ENCODE measurements at regions not wholly inside any gene's neighbourhood (a gene's known extent, or its start where the extent isn't known, plus 50 kb on each side); places are given as distances from the start of the nearest gene placed in this dataset.

DNA sequence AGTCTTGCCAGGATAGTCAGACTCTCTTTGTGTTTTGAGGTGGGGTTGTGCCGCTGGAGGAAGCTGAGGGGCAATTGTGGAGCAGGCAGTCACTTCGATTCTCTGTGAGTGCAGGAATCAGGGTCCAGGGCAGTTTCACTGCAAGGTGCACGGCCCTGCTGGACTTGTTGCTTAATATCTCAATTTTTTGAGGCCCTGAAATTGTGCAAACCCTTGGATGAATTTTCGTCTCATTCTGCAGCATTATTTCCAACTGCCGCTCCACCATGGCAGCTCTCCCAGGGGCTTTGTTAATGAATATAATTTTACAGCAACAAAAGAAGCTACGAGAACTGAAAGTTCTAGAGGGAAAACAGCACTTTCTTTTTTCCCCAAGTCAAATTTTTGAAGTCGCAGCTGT is 531.9 kb downstream of the QKI start:
- no peak for ATAC-seq

DNA sequence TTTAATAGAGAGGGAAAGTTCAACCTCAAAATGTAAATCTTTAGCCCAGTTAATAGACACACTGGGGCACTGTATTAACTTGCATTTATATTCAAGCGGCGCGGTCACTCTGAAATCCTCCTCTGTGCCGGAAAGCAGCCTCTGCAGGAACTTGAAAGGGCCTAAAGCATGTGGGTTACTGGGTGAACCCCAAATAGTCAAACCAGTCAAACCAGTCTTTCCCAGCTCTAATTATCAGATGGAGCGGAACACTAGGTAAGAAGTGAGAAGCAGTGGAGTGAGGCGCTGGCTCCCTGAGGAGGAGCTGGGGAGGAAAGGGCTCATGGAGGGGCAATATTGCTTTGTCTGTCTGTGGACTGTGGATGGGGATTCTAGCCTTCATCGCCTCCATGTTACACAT is 531.3 kb downstream of the QKI start:
- TF ChIP-seq, protein P1, sequence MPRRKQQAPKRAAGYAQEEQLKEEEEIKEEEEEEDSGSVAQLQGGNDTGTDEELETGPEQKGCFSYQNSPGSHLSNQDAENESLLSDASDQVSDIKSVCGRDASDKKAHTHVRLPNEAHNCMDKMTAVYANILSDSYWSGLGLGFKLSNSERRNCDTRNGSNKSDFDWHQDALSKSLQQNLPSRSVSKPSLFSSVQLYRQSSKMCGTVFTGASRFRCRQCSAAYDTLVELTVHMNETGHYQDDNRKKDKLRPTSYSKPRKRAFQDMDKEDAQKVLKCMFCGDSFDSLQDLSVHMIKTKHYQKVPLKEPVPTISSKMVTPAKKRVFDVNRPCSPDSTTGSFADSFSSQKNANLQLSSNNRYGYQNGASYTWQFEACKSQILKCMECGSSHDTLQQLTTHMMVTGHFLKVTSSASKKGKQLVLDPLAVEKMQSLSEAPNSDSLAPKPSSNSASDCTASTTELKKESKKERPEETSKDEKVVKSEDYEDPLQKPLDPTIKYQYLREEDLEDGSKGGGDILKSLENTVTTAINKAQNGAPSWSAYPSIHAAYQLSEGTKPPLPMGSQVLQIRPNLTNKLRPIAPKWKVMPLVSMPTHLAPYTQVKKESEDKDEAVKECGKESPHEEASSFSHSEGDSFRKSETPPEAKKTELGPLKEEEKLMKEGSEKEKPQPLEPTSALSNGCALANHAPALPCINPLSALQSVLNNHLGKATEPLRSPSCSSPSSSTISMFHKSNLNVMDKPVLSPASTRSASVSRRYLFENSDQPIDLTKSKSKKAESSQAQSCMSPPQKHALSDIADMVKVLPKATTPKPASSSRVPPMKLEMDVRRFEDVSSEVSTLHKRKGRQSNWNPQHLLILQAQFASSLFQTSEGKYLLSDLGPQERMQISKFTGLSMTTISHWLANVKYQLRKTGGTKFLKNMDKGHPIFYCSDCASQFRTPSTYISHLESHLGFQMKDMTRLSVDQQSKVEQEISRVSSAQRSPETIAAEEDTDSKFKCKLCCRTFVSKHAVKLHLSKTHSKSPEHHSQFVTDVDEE (CRISPR knock-in tag; IDR thresholded peaks at IDR 0.05), result no peak
- no peak for TF ChIP-seq ZFP3 (CRISPR knock-in tag; IDR thresholded peaks at IDR 0.05)
- TF ChIP-seq GLIS3 (CRISPR knock-in tag; IDR thresholded peaks at IDR 0.05), result no peak
- no peak for TF ChIP-seq PPARA (CRISPR knock-in tag; IDR thresholded peaks at IDR 0.05; ENCODE audit: borderline replicate concordance)
- TF ChIP-seq, protein P2, sequence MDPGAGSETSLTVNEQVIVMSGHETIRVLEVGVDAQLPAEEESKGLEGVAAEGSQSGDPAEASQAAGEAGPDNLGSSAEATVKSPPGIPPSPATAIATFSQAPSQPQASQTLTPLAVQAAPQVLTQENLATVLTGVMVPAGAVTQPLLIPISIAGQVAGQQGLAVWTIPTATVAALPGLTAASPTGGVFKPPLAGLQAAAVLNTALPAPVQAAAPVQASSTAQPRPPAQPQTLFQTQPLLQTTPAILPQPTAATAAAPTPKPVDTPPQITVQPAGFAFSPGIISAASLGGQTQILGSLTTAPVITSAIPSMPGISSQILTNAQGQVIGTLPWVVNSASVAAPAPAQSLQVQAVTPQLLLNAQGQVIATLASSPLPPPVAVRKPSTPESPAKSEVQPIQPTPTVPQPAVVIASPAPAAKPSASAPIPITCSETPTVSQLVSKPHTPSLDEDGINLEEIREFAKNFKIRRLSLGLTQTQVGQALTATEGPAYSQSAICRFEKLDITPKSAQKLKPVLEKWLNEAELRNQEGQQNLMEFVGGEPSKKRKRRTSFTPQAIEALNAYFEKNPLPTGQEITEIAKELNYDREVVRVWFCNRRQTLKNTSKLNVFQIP (CRISPR knock-in tag; IDR thresholded peaks at IDR 0.05; ENCODE audit: borderline replicate concordance, low read depth), result no peak
- no peak for TF ChIP-seq ZNF8 (CRISPR knock-in tag; IDR thresholded peaks at IDR 0.05)
- TF ChIP-seq ZC3H10 (CRISPR knock-in tag; IDR thresholded peaks at IDR 0.05), result no peak
- no peak for TF ChIP-seq SNAI2 (CRISPR knock-in tag; IDR thresholded peaks at IDR 0.05)
- no peak for TF ChIP-seq TOX (CRISPR knock-in tag; IDR thresholded peaks at IDR 0.05; ENCODE audit: borderline replicate concordance)
- TF ChIP-seq BACH2 (CRISPR knock-in tag; IDR thresholded peaks at IDR 0.05; ENCODE audit: borderline replicate concordance), result no peak
- TF ChIP-seq TCF4 (CRISPR knock-in tag; IDR thresholded peaks at IDR 0.05; ENCODE audit: borderline replicate concordance), result no peak
- TF ChIP-seq RARB (CRISPR knock-in tag; IDR thresholded peaks at IDR 0.05), result no peak
- no peak for TF ChIP-seq CSDC2 (CRISPR knock-in tag; IDR thresholded peaks at IDR 0.05)
- no peak for ATAC-seq

More for the DNA sequence above, 531.9 kb downstream of the QKI start:
- TF ChIP-seq, protein P1 (CRISPR knock-in tag; IDR thresholded peaks at IDR 0.05), result no peak
- TF ChIP-seq ZC3H10 (CRISPR knock-in tag; IDR thresholded peaks at IDR 0.05), result no peak

DNA sequence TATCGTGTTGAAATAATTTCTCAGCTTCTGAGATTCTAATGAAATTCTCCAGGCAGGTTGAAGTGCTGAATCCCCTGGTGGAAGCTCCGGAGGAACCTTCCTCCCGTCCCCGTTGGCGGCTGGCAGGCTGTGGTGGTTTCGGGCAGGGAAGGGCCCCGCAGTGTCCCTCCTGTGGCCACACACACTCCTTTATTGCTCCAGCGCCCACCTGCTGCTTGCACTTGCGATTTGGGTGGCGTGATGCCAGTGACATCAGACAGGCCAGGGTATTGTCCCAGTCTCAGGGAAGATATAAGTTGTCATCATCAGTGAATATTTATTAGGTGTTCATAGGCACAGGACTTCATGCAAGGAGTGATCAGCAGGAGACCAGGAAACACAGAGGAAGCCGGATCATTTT is 530.4 kb downstream of the QKI start:
- no peak for ATAC-seq
- TF ChIP-seq ZNF565 (CRISPR knock-in tag; conservative IDR thresholded peaks at IDR 0.05; ENCODE audit: low read depth), result no peak
- no peak for TF ChIP-seq SNAI2 (CRISPR knock-in tag; IDR thresholded peaks at IDR 0.05)
- TF ChIP-seq BACH2 (CRISPR knock-in tag; IDR thresholded peaks at IDR 0.05; ENCODE audit: borderline replicate concordance), result no peak
- no peak for TF ChIP-seq ARNTL (CRISPR knock-in tag; IDR thresholded peaks at IDR 0.05; ENCODE audit: borderline replicate concordance, low read depth)

DNA sequence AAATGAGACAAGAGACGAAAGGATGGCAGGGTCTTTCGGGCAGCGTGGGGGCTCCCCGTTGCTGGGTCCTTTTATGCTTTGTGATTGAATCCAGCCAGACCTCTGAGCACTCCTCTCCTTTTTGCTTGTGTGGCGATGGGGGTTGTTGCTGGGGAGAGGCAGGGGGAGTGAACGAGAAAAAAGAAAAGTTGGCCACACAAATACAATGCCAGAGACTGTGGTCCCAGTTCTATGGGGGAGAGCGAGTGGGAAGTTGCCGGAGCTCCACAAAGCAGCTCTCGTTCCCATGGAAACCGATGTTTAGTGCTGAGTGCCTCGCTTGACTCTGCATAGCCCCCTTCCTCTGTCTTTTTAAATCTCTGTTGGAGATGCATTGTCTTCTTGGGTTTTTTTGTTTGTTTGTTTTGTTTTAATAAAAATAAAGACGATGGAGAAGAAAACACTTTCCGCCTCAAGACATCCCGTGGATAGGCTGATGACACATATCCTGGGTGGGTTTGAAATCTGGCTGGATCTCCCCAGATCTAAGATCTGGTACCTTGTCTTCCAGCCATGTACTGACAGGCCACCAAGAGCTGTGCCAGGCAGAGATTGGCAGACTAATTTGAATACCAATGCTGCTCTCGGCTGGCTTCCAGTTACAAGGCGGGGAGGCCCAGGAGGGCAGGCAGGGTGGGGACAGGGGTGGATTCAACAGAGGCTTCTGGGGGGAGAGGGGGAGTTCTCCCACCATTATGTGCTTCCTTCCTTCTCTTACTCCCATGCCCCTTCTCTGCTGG is 529.3 kb downstream of the QKI start:
- TF ChIP-seq CSDC2 (CRISPR knock-in tag; IDR thresholded peaks at IDR 0.05), result no peak
- TF ChIP-seq OSR1 (CRISPR knock-in tag; IDR thresholded peaks at IDR 0.05), result no peak
- TF ChIP-seq, protein P3, sequence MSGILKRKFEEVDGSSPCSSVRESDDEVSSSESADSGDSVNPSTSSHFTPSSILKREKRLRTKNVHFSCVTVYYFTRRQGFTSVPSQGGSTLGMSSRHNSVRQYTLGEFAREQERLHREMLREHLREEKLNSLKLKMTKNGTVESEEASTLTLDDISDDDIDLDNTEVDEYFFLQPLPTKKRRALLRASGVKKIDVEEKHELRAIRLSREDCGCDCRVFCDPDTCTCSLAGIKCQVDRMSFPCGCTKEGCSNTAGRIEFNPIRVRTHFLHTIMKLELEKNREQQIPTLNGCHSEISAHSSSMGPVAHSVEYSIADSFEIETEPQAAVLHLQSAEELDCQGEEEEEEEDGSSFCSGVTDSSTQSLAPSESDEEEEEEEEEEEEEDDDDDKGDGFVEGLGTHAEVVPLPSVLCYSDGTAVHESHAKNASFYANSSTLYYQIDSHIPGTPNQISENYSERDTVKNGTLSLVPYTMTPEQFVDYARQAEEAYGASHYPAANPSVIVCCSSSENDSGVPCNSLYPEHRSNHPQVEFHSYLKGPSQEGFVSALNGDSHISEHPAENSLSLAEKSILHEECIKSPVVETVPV (CRISPR knock-in tag; IDR thresholded peaks at IDR 0.05), result no peak
- no peak for TF ChIP-seq BACH2 (CRISPR knock-in tag; IDR thresholded peaks at IDR 0.05; ENCODE audit: borderline replicate concordance)
- no peak for TF ChIP-seq ZNF70 (CRISPR knock-in tag; IDR thresholded peaks at IDR 0.05)
- TF ChIP-seq ZFP3 (CRISPR knock-in tag; IDR thresholded peaks at IDR 0.05), result no peak
- no peak for TF ChIP-seq RARB (CRISPR knock-in tag; IDR thresholded peaks at IDR 0.05)
- no peak for TF ChIP-seq SNAI2 (CRISPR knock-in tag; IDR thresholded peaks at IDR 0.05)
- TF ChIP-seq ZNF565 (CRISPR knock-in tag; conservative IDR thresholded peaks at IDR 0.05; ENCODE audit: low read depth), result no peak
- no peak for TF ChIP-seq TOX (CRISPR knock-in tag; IDR thresholded peaks at IDR 0.05; ENCODE audit: borderline replicate concordance)
- TF ChIP-seq, protein P4, sequence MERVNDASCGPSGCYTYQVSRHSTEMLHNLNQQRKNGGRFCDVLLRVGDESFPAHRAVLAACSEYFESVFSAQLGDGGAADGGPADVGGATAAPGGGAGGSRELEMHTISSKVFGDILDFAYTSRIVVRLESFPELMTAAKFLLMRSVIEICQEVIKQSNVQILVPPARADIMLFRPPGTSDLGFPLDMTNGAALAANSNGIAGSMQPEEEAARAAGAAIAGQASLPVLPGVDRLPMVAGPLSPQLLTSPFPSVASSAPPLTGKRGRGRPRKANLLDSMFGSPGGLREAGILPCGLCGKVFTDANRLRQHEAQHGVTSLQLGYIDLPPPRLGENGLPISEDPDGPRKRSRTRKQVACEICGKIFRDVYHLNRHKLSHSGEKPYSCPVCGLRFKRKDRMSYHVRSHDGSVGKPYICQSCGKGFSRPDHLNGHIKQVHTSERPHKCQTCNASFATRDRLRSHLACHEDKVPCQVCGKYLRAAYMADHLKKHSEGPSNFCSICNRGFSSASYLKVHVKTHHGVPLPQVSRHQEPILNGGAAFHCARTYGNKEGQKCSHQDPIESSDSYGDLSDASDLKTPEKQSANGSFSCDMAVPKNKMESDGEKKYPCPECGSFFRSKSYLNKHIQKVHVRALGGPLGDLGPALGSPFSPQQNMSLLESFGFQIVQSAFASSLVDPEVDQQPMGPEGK (CRISPR knock-in tag; IDR thresholded peaks at IDR 0.05; ENCODE audit: borderline replicate concordance), result no peak
- no peak for ATAC-seq

All from SK-N-SH treated with all-trans-retinoic acid at 6 μM for 48 hours (cell line).